ENCODE measurements at regions not wholly inside any gene's neighbourhood (a gene's known extent, or its start where the extent isn't known, plus 50 kb on each side); places are given as distances from the start of the nearest gene placed in this dataset.

- TF ChIP-seq, protein P1, sequence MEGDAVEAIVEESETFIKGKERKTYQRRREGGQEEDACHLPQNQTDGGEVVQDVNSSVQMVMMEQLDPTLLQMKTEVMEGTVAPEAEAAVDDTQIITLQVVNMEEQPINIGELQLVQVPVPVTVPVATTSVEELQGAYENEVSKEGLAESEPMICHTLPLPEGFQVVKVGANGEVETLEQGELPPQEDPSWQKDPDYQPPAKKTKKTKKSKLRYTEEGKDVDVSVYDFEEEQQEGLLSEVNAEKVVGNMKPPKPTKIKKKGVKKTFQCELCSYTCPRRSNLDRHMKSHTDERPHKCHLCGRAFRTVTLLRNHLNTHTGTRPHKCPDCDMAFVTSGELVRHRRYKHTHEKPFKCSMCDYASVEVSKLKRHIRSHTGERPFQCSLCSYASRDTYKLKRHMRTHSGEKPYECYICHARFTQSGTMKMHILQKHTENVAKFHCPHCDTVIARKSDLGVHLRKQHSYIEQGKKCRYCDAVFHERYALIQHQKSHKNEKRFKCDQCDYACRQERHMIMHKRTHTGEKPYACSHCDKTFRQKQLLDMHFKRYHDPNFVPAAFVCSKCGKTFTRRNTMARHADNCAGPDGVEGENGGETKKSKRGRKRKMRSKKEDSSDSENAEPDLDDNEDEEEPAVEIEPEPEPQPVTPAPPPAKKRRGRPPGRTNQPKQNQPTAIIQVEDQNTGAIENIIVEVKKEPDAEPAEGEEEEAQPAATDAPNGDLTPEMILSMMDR (IDR thresholded peaks at IDR 0.05; ENCODE audit: insufficient read depth, low read length), result no peak
- TF ChIP-seq POLR2AphosphoS5 (IDR thresholded peaks at IDR 0.05; ENCODE audit: low read depth), result no peak
- TF ChIP-seq, protein P2, sequence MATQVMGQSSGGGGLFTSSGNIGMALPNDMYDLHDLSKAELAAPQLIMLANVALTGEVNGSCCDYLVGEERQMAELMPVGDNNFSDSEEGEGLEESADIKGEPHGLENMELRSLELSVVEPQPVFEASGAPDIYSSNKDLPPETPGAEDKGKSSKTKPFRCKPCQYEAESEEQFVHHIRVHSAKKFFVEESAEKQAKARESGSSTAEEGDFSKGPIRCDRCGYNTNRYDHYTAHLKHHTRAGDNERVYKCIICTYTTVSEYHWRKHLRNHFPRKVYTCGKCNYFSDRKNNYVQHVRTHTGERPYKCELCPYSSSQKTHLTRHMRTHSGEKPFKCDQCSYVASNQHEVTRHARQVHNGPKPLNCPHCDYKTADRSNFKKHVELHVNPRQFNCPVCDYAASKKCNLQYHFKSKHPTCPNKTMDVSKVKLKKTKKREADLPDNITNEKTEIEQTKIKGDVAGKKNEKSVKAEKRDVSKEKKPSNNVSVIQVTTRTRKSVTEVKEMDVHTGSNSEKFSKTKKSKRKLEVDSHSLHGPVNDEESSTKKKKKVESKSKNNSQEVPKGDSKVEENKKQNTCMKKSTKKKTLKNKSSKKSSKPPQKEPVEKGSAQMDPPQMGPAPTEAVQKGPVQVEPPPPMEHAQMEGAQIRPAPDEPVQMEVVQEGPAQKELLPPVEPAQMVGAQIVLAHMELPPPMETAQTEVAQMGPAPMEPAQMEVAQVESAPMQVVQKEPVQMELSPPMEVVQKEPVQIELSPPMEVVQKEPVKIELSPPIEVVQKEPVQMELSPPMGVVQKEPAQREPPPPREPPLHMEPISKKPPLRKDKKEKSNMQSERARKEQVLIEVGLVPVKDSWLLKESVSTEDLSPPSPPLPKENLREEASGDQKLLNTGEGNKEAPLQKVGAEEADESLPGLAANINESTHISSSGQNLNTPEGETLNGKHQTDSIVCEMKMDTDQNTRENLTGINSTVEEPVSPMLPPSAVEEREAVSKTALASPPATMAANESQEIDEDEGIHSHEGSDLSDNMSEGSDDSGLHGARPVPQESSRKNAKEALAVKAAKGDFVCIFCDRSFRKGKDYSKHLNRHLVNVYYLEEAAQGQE (IDR thresholded peaks at IDR 0.05; ENCODE audit: insufficient replicate concordance, low read depth), result no peak
- TF ChIP-seq SPI1 (IDR thresholded peaks at IDR 0.05; ENCODE audit: borderline replicate concordance, low read depth), result no peak
Measured at GRCh38 chr3:76754247-76754646, 285.7 kb upstream of the ROBO2 start.

Measured in HL-60 (cell line).